Activated CD4-positive, CD25-positive, alpha-beta regulatory T cell treated with anti-CD3 and anti-CD28 coated beads, Interleukin-2, amount 50 U/mL, for 24 hours (primary cell): ENCODE measurements at regions not wholly inside any gene's neighbourhood (a gene's known extent, or its start where the extent isn't known, plus 50 kb on each side); places are given as distances from the start of the nearest gene placed in this dataset.
"Not testable (repeated sequence)": the region's sequence is repeated elsewhere in the genome, so short reads cannot be mapped to it uniquely, and the experiment has no call there.

Experiments used
- ATAC-seq, 2 donors: fragments of 150-1000 bp; cut with Tn5 transposase; one replicate each; pipeline ENCODE4 v1.10.0; 2021; ENCODE audit warnings: mild to moderate bottlenecking in 1 of 2, moderate library complexity in 1 of 2

DNA sequence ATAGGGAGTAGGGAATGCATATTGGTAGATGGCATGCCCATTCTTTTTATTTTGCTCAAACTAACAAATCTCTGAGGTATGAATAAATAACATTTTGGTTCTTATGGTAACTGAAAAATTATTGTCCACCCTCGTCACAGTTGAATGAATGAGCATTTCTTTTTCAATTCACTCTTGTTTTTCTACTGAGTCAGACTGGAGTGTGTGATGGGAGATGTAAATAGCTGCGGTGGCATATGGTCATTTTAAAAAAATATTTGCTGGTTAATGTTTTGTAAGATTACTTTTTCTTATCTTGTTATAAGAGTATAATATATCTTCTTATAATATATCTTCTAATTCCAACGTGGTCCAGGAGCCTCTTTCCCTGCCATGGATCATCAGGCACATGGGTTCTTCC is 586.5 kb downstream of the SLITRK5 start:
- ATAC-seq = no peak

DNA sequence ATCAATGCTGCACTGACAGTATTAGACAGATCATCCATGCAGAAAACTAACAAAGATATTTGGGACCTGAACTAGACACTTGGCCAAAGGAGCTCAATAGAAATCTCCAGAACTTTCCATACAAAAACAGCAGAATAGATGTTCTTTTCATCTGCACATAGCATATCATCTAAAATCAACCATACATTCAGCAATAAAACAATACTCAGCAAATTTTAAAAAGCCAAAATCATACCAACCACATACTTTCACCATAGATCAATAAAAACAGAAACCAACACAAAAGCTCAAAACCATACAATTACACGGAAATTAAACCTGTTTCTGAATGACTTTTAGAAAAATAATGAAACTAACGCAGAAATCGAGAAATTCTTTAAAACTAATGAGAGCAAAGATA is 592.6 kb downstream of the SLITRK5 start:
- no peak for ATAC-seq

DNA sequence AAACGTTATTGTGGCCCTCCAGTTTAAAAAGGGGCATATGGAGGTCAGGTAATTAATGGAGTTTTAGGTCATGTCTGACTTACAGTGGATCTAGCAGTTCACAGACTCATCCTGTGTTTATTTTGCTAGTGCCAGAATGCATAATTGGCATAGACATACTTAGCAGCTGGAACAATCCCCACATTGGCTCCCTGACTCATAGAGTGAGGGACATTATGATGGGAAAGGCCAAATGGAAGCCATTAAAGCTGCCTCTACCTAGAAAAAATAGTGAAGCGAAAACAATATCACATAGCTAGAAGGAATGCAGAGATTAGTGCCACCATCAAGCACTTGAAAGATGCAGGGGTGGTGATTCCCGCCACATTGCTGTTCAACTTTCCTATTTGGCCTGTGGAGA is 610.7 kb downstream of the SLITRK5 start:
- ATAC-seq = no peak

DNA sequence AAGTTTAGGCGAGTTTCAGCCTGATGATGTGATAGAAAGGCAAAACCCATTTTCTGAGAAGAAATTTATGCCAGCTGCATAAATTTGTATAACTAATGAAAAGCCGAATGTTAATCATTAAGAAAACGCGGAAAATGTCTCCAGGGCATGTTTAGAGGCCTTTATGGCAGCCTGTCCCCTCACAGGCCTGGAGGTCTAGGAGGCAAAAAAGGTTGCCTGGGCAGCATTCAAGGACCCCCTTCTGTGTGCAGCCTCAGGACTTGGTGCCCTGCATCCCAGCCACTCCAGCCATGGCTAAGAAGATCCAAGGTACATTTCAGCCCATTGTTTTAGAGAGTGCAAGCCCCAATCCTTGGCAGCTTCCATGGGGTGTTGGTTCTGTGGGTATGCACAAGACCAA is 614.2 kb downstream of the SLITRK5 start:
- no peak for ATAC-seq

DNA sequence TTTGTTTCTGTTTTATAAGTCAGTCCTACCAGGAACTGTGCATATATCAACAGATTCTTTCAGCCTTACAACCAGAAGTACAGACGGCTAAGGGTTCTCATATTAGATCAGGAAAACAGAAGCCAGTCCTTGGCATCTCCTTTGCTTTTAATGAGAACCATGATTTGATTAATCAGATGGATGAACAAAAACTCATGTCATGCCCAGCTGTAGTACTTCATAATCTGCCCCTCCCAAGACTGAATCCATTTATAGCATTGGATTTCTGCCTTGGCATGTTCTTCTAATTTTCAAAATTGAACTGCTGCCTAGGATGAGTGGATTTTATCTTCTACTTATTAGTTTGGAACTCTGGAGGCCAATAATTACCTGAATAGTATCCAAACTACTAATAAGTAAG is 617.2 kb downstream of the SLITRK5 start:
- no peak for ATAC-seq

DNA sequence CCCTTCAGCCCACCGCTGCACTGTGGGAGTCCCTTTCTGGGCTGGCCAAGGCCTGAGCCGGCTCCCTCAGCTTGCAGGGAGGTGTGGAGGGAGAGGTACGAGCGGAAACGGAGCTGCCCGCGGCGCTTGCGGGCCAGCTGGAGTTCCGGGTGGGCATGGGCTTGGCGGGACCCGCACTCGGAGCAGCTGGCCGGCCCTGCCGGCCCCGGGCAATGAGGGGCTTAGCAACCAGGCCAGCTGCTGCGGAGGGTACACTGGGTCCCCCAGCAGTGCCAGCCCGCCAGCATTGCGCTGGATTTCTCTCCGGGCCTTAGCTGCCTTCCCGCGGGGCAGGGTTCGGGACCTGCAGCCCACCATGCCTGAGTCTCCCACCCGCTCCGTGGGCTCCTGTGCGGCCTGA is 620.6 kb downstream of the SLITRK5 start:
- ATAC-seq = not testable (repeated sequence)

DNA sequence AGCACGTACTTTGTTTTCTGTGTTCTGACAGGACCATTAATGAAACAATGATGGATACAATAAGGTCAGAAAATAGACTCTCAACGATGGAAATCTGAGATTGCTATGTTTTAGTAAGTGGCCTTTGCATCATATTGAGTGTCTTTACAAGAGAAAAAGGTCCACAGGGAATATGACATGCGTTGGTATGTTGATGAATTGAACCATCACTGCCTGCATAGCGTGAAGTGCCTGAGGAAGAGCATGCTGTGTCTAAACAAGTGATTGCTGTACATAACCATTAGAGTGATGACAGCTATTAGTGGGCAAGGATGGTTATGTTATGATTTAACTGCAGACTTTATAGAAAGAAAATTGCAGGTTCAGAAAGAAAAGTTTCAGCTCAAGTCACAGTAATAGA is 623.2 kb downstream of the SLITRK5 start:
- ATAC-seq = no peak

DNA sequence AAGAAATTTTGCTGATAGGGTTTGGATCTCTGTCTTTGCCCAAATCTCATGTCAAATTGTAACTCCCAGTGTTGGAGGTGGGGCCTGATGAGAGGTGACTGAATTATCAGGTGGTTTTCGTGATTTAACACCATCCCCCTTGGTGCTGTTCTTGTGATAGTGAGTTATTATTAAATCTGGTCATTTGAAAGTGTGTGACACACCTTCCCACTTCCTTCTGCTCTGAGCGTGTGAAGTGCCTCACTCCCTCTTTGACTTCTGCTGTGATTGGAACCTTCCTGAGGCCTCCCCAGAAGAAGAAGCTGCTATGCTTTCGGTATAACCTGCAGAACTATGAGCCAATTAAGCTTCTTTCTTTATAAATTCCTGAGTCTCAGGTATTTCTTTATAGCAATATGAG is 632.0 kb downstream of the SLITRK5 start:
- no peak for ATAC-seq

DNA sequence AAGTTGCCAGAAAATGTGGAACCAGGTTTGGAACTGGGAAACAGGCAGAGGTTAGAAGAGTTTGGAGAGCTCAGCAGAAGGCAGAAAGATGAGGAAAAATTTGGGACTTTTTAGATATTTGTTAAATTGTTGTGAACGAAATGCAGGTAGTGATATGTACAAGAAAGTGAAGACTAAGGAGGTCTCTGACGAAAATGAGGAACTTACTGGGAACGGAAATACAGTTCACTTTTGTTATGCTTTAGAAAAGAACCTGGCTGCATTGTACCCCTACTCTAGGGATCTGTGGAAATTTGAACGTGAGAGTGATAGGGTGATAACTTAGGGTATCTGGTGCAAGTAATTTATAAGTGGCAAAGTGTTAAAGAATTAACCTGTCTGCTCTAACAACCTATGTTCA is 632.4 kb downstream of the SLITRK5 start:
- no peak for ATAC-seq

DNA sequence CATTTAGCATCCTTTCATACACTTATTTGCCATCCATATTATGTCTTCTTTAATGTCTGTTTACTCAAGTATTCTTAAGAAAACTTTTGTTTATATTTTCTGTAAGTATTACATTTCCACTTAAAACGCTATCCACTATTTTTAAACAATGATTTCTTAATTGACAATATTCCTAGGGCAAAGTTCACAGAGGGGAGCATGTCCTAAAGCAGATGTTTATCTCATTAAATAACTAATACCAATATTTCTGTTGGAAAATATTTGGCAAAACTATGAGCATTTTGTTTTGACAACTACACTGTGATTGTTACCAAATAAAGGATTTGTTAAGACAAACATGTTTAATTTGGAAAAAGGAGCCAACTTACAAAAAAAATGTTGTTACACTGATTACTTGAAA is 643.3 kb downstream of the SLITRK5 start:
- ATAC-seq = no peak

DNA sequence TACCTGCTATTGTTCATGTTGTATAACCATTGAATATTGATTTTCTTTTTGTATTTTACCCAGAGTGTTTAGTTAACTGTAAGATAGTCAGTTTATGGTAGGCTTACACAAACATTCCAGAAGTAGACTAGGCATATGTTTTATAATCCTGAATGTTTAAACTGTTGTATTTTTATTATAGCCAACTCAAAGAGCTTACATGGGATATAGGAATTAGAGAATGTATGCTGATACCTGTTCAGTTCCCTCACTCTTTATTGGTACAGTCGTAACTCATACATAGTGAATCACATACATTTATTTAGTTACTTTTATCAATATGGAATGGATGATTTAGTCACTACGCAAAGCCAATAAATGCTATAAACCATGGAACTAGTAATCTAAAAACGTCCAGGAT is 657.9 kb downstream of the SLITRK5 start:
- no peak for ATAC-seq

DNA sequence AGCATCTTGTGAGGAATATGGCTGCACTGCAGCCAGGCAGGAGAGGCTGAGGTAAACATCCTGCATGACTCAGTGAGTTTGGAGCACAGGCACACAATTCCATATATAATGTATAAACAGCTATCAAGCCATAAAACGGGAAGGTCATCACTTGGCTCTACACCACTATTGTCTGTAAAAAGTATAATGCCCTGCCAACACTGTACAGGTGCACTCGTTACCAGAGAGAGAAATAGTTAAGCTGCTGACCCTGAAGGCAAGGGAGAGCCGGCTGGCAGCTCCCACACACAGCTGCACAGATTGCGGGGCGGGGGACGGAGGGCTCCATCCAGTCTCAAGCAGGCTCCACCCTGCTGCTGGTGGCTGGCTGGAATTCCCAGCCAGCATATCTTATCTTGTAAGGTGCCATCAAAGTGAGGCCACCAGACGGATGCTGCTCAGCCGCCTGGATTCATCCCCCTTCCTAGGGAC is 668.1 kb downstream of the SLITRK5 start:
- no peak for ATAC-seq

DNA sequence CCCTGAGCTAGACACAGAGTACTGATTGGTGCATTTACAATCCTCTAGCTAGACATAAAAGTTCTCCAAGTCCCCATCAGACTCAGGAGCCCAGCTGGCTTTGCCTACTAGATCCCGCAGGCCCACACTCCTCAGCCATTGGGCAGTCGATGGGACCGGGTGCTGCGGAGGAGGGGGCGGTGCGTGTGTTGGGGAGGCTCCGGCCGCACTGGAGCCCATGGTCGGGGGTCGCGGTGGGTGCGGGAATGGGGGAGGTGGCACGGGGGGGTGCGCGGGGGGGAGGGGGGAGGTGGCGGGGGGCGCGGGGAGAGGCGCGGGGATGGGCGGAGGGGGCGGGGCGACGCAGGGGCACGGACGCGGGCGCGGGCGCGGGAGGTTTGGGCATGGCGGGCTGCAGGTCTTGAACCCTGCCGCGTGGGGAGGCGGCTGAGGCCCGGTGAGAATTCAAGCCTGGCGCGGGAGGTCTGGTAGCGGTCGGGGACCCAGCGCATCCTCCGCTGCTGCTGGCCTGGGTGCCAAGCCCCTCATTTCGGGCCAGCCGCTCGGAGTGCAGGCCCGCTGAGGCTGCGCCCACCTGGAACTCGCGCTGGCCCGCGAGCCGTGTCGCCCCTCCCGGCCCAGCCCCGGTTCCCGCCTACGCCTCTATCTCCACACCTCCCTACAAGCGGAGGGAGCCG is 674.1 kb downstream of the SLITRK5 start:
- ATAC-seq = no peak

DNA sequence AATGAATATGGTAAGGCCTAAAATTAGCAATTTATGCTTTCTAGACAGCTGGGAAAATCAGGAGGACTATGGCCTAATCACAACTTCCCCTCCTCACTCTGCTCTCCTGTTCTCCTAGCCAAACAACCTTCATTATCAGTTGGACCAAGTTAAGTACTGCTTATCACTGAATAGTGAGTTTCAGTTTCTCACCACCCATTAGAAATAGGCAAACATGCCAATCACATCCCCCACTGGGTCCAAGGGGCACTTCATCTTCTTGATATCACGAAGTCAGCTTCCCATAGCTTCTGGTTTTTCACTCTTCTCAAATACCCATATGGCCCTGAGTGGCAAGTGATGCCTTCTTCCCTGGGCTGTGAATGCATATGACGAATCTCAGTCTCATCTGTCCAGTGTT is 689.6 kb downstream of the SLITRK5 start:
- ATAC-seq = no peak

DNA sequence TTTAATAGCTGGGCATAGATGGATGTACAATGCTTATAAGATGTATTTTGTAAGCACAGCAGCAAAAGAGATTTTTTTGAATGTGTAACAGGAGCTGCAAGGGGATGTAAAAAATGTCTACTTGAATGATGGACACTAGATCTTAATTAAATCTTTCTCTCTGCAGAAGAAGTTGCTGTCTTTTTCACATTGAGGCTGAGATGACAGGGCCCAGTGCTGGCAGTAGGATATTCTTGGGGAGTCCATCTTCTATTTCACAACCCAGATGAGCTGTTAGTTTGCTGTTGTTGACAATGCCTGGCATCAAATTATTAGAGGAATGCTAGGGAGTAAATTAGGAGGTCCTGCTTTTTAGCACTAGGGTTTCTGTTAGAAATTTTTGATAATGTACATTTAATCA is 698.7 kb downstream of the SLITRK5 start:
- ATAC-seq = no peak

DNA sequence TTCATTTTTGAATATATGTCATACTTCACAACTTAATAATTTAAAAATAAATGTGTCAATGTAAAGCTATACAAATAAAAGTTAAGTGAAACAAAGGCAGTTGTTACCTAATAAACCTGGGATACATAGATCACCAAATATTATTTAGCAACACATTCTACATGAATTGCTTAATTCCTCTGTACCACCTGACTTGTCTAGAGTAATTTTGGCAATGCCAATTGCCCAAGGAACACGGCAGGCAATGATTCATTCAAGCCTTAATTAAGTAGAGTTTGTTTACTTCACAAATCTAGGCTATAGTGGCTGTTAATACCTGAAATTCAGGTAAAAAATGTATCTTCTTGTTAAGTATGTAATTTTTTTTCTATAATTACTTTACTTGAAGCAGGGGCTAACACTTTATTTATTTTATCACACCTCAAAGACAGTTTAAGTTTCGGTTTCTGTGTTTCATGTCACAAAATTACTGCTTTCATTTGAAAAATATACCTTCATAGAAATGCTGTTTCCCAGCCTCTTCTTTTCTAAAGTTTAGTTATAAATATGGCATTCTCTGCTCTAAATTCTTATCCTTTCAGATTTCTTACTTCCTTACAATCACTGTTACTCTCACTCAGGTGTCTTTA is 705.7 kb downstream of the SLITRK5 start:
- no peak for ATAC-seq

DNA sequence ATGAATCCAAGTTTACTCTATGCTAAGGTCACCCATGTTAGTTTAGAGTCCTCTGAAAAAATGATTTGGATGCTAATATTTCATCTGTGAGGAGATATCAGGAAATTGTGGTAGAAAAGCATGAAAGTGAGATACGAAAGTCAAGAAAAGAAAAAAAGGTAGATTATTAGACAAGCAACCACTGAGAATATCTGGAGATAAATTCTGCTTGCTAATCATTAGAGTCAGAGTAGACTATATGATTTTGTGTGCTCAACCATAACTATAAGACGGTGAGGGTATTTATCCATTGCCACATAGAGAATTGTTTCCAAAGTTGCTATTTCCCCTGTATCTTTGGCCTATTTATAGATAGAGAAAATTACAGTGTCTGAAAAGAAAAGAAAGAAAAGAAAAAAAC is 706.7 kb downstream of the SLITRK5 start:
- ATAC-seq = no peak

DNA sequence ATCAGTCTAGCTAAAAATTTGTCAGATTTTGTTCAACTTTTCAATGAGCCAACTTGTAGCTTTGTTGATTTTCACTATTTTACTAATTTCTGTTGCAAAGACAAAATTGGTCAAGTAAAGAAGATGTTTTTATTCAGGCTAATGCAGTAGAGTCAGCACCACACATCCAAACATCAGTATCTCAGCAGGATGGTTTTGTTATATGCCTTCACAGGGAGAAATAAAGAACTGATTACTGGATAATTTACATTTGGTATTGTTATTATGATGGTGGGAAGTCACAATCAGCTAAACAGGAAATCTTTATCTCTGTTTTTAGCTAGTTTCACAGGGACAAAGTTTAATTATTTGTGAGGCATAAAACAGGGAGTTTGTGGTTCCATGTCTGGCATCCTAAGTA is 713.4 kb downstream of the SLITRK5 start:
- ATAC-seq = no peak

DNA sequence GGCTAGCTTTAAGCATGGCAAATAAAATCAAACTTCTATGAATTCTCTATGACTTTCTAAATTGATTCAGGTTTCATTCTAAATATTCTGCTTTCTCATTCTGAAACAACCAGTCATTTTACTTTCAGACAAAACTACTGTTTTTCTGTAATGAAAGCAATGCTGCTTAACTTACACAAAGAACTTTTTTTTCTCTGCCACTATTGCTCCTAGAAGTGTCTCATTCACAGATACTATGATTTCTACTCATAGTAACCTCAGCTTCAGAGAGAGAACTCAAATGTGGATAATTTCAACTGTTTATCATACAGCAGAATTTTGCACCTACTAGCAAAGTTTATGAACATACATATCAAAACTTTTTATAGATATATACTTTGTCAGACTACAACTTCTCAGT is 724.6 kb downstream of the SLITRK5 start:
- ATAC-seq = no peak

DNA sequence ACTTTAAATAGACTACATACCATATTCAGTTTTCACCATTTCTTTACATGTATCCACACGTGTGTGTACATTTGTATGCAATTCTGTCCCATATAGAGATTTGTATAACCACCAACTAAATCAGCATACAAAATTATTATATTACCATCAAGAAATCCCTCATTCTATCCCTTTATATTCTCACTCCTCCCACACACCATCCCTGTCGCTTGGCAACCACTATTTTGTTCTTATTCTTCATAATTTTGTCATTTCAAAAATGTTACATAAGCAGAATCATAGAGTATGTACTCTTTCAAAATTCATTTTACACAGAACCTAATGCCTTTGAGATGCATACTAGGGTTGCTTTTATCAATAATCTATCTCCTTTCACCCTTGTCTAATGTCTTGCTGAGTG is 740.5 kb downstream of the SLITRK5 start:
- ATAC-seq = no peak

DNA sequence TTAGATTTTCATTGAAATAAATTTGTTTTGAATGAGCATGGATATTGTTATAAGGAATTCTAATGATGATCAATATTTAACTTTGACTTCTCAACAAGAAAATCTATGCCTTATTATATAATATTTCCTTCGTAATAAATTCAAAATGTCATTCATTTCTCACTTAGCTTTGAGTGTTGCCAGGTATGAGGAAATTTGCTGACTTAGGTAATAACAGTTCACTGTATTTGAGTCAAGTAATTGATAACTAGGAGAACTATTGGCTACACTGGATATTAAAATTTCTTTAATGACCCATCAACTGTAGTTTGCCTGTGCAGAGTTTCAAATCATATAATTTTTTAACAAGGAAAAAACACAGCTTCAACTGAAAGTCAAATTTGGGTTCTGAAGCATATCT is 746.6 kb downstream of the SLITRK5 start:
- no peak for ATAC-seq

DNA sequence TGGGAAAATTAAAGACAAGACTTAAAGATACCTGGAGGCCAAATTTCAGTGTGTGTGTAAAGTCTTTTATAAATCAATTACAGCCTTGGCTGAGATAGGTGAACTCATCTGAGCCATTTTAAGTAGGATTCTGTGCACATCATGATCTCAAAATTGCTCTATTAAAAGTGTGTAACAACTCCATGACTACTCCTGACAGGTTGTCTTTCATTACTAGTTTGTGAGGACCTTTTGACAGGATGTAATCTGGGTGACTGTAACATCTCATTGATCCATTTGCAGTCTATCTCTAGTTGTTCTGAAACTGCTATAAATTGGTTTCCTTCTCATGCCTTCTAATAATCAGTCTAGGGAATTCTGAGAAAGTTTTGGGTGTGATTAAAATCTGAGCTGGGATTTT is 753.3 kb downstream of the SLITRK5 start:
- no peak for ATAC-seq

DNA sequence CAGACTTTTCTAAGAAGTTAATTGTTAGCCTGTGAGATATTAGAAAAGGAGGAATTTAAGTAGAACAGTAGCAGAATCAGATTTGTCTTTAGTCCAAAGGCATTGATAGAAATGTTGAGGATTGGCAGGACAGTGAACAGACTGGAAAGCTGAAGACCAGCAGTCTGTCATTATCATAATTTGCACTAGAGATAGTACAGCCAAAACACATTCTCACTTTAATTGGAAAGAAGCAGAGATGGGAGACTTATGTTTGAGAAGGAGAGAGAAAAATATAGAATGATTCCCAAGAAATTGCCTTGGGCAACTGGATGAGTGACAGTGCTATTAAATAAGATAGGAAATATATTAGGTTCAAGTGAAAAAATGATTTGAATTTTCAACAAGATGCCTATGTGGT is 755.5 kb downstream of the SLITRK5 start:
- ATAC-seq = no peak

DNA sequence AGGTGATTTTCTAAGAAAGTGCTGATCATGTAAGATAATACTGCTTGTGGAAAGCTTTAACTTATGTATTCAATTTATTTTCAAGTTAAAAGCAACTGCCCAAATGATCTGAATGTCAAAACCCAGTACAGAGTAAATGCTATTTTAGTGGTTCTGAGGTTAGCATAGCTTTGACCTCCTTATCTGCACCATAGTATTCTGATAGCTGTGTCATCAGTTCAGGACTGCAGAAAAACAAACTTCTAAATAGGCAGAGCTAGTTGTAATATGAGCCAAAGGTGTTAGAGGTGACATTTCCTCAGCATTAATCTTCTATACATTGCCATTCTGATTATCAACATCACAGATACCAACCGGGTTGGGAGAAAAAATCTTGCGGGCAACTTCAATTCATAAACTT is 758.7 kb downstream of the SLITRK5 start:
- no peak for ATAC-seq

DNA sequence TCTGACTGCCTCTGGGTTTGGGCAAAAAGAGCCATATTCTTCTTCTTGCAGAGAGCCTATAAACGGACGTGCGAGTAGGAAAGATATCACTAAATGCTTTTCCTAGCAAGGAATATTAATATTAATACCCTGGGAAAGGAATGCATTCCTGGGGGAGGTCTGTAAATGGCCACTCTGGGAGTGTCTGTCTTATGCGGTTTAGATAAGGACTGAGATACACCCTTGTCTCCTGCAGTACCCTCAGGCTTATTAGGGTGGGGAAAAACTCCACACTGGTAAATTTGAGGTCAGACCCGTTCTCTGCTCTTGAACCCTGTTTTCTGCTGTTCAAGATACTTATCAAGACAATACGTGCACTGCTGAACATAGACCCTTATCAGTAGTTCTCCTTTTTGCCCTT is 763.8 kb downstream of the SLITRK5 start:
- no peak for ATAC-seq
